Astrocyte (in vitro differentiated cells and primary cell): ENCODE measurements at regions not wholly inside any gene's neighbourhood (a gene's known extent, or its start where the extent isn't known, plus 50 kb on each side); places are given as distances from the start of the nearest gene placed in this dataset.

Experiments used
- EZH2 ChIP-seq: IDR thresholded peaks from 2 replicates; pipeline ENCODE4 v1.6.1; 2012; ENCODE audit warnings: mild to moderate bottlenecking, low read length, inconsistent platforms; ENCODE audit not compliant: insufficient read depth
- TF ChIP-seq, protein P1 (sequence below): IDR thresholded peaks from 2 replicates; pipeline ENCODE4 v1.5.1; 2011; ENCODE audit warnings: low read depth, mild to moderate bottlenecking, inconsistent platforms, low read length, moderate library complexity; ENCODE audit not compliant: insufficient read depth

DNA sequence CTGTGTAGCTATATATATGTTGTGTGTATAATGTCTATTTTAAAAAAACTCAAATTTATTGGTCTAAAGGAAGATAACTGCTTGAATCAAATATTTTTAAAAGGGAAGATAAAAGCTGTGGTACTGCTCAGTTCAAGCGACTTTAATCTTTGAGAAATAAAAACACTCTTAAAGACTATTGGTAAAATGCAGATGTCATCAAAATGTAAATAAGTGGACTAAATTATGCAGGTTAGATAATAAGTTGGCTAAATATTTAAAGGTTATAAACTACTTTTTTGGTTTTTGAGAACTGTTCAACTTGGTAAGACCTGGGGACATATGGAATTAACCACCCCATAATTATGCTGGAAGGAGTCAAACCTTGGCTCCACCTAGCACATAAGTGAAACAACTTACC is 144.7 kb upstream of the ITM2A start:
- no peak for TF ChIP-seq EZH2
- TF ChIP-seq, protein P1, sequence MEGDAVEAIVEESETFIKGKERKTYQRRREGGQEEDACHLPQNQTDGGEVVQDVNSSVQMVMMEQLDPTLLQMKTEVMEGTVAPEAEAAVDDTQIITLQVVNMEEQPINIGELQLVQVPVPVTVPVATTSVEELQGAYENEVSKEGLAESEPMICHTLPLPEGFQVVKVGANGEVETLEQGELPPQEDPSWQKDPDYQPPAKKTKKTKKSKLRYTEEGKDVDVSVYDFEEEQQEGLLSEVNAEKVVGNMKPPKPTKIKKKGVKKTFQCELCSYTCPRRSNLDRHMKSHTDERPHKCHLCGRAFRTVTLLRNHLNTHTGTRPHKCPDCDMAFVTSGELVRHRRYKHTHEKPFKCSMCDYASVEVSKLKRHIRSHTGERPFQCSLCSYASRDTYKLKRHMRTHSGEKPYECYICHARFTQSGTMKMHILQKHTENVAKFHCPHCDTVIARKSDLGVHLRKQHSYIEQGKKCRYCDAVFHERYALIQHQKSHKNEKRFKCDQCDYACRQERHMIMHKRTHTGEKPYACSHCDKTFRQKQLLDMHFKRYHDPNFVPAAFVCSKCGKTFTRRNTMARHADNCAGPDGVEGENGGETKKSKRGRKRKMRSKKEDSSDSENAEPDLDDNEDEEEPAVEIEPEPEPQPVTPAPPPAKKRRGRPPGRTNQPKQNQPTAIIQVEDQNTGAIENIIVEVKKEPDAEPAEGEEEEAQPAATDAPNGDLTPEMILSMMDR: no peak
